GM12891 (cell line): ENCODE measurements at regions not wholly inside any gene's neighbourhood (a gene's known extent, or its start where the extent isn't known, plus 50 kb on each side); places are given as distances from the start of the nearest gene placed in this dataset.
"Not testable (repeated sequence)": the region's sequence is repeated elsewhere in the genome, so short reads cannot be mapped to it uniquely, and the experiment has no call there.

Source experiments
- DNase-seq: peaks from one replicate; pipeline ENCODE4 v3.0.0; 2011; ENCODE audit warnings: low spot score; ENCODE audit not compliant: insufficient read length
- FAIRE-seq: peaks from 2 replicates; lab custom pipeline; 2011; peaks lifted over from hg19 to GRCh38; lab: Jason Lieb, UNC
- PAX5 ChIP-seq: IDR thresholded peaks from 2 replicates; pipeline ENCODE4 v1.6.1; 2011; ENCODE audit warnings: low read length, moderate library complexity, mild to moderate bottlenecking; ENCODE audit not compliant: insufficient read depth, severe bottlenecking
- POLR2A ChIP-seq: IDR thresholded peaks from 2 replicates; pipeline ENCODE4 v1.6.1; 2011; ENCODE audit warnings: low read depth, low read length, control low read depth
- POLR2AphosphoS5 ChIP-seq: IDR thresholded peaks from 2 replicates; pipeline ENCODE4 v1.6.1; 2011; ENCODE audit warnings: low read depth, low read length, control low read depth
- POU2F2 ChIP-seq: IDR thresholded peaks from 2 replicates; pipeline ENCODE4 v1.6.1; 2011; ENCODE audit warnings: low read depth, mild to moderate bottlenecking, control low read depth, low read length, moderate library complexity
- SPI1 ChIP-seq: IDR thresholded peaks from 2 replicates; pipeline ENCODE4 v1.6.1; 2011; ENCODE audit warnings: low read depth, low read length, control low read depth
- TAF1 ChIP-seq: IDR thresholded peaks from 2 replicates; pipeline ENCODE4 v1.6.1; 2011; ENCODE audit warnings: low read depth, low read length, control low read depth

GRCh38 chr5:7245121-7245651 lies 150.8 kb upstream of the ADCY2 start:
- FAIRE-seq (no peak), DNase-seq (no peak)
- TF ChIP-seq POU2F2, result no peak
- TF ChIP-seq SPI1, result no peak

GRCh38 chr5:7246287-7246686 lies 149.7 kb upstream of the ADCY2 start:
- TF ChIP-seq POU2F2 (no peak), POLR2A (no peak), PAX5 (no peak), TAF1 (no peak), SPI1 (no peak), POLR2AphosphoS5 (no peak)
- DNase-seq (no peak), FAIRE-seq (no peak)

- FAIRE-seq, result no peak
- no peak for DNase-seq
- TF ChIP-seq POLR2AphosphoS5 (no peak), SPI1 (no peak), PAX5 (no peak), TAF1 (no peak), POLR2A (no peak), POU2F2 (no peak)
Measured at GRCh38 chr5:7250004-7250403, 145.9 kb upstream of the ADCY2 start.

- FAIRE-seq (no peak), DNase-seq (no peak)
- TF ChIP-seq TAF1, result no peak
- TF ChIP-seq PAX5, result no peak
- no peak for TF ChIP-seq POLR2A
- no peak for TF ChIP-seq POLR2AphosphoS5
- no peak for TF ChIP-seq POU2F2
- TF ChIP-seq SPI1, result no peak
Measured at GRCh38 chr5:7250611-7251010, 145.3 kb upstream of the ADCY2 start.

GRCh38 chr5:7251132-7251531 lies 144.8 kb upstream of the ADCY2 start:
- TF ChIP-seq POLR2A (no peak), POLR2AphosphoS5 (no peak), SPI1 (no peak), PAX5 (no peak), POU2F2 (no peak), TAF1 (no peak)
- FAIRE-seq, result no peak

GRCh38 chr5:7261049-7261448 lies 134.9 kb upstream of the ADCY2 start:
- DNase-seq, result no peak
- no peak for FAIRE-seq
- TF ChIP-seq PAX5 (no peak), SPI1 (no peak), POLR2A (no peak), POLR2AphosphoS5 (no peak), TAF1 (no peak), POU2F2 (no peak)

More at GRCh38 chr5:7251132-7251531, 144.8 kb upstream of the ADCY2 start:
- no peak for DNase-seq

GRCh38 chr5:7261900-7262299 lies 134.0 kb upstream of the ADCY2 start:
- TF ChIP-seq PAX5 (no peak), SPI1 (no peak), POLR2A (no peak), POLR2AphosphoS5 (no peak), TAF1 (no peak), POU2F2 (no peak)
- FAIRE-seq, result no peak
- DNase-seq, result no peak

- FAIRE-seq, DNase-seq: not testable (repeated sequence)
Measured at GRCh38 chr5:7263398-7264015, 132.4 kb upstream of the ADCY2 start.

- not testable (repeated sequence) for FAIRE-seq, DNase-seq
Measured at GRCh38 chr5:7265776-7266175, 130.2 kb upstream of the ADCY2 start.

GRCh38 chr5:7268722-7269121 lies 127.2 kb upstream of the ADCY2 start:
- FAIRE-seq, DNase-seq: not testable (repeated sequence)

GRCh38 chr5:7269591-7270274 lies 126.2 kb upstream of the ADCY2 start:
- TF ChIP-seq POLR2AphosphoS5 (no peak), PAX5 (no peak), SPI1 (no peak), TAF1 (no peak), POLR2A (no peak), POU2F2 (no peak)
- DNase-seq, result no peak
- FAIRE-seq, result no peak
